ENCODE measurements at regions not wholly inside any gene's neighbourhood (a gene's known extent, or its start where the extent isn't known, plus 50 kb on each side); places are given as distances from the start of the nearest gene placed in this dataset.

DNA sequence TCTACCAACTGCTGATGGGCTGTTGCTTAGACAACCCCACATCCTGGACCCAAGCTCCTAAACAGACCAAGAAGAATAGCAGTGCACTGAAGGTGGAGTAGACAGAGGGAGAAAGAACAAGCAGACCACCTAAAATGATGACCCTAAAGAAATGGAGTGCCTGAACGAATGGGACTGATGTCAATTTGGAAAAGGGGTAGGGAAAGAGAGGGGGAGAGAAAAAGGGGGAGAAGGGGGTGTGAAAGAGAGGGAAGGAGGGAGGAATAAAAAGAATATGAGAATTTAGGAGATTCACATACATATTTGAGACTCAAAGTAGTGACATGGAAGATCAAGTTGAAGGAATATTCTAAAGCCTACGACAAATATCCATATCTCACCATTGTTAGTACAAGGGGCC, 144.4 kb upstream of the DUSP10 start:
- DNase-seq (ENCODE audit: low spot score) (no peak), ATAC-seq (ENCODE audit: low FRiP score) (no peak)
- TF ChIP-seq, protein P1, sequence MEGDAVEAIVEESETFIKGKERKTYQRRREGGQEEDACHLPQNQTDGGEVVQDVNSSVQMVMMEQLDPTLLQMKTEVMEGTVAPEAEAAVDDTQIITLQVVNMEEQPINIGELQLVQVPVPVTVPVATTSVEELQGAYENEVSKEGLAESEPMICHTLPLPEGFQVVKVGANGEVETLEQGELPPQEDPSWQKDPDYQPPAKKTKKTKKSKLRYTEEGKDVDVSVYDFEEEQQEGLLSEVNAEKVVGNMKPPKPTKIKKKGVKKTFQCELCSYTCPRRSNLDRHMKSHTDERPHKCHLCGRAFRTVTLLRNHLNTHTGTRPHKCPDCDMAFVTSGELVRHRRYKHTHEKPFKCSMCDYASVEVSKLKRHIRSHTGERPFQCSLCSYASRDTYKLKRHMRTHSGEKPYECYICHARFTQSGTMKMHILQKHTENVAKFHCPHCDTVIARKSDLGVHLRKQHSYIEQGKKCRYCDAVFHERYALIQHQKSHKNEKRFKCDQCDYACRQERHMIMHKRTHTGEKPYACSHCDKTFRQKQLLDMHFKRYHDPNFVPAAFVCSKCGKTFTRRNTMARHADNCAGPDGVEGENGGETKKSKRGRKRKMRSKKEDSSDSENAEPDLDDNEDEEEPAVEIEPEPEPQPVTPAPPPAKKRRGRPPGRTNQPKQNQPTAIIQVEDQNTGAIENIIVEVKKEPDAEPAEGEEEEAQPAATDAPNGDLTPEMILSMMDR (IDR thresholded peaks at IDR 0.05): no peak

DNA sequence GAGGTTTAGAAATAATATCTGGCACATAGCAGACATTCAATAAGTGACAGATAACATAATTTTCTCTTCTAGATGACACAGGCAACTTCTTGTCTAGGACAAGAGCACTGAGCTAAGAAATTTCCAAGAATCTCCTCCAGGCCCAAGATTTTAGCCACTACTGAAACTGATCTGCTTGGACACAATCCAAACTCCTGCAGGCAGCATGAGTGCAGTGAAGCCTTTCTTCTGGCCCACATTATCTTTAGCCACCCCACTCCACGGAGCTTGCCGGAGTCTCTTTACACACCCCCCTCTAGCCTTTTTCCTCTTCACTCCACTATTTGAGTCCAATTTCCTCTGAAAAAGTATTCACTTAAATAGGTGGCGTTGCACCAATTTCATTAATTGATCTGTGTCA, 142.9 kb upstream of the DUSP10 start:
- TF ChIP-seq, protein P1 (IDR thresholded peaks at IDR 0.05): no peak
- no peak for DNase-seq (ENCODE audit: low spot score)
- ATAC-seq (ENCODE audit: low FRiP score): no peak

- no peak for DNase-seq (ENCODE audit: low spot score)
- ATAC-seq (ENCODE audit: low FRiP score): no peak
- TF ChIP-seq, protein P1 (IDR thresholded peaks at IDR 0.05): no peak
Observed at GRCh38 chr1:221881805-221882581, 140.1 kb upstream of the DUSP10 start.

DNA sequence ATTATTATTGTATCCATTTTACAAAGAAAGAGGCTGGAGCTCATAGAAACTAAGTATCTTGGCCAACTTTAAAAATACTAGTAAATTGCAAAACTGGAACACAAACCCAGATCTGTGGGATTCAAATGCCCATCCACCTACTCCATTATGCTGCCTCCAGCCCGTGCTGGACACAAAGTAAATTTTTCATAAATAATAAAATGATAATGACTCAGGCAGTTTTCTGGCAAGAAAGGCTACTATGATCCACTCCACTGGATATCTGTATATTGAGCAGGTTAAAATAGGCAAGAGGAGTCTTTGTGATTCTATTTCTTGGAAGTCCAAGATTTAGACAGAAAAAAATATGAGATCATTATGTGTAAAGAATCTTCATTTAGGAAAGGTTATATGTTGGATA, 138.3 kb upstream of the DUSP10 start:
- TF ChIP-seq, protein P1 (IDR thresholded peaks at IDR 0.05): no peak
- ATAC-seq (ENCODE audit: low FRiP score) (peak; percentile 87), DNase-seq (ENCODE audit: low spot score) (no peak)

DNA sequence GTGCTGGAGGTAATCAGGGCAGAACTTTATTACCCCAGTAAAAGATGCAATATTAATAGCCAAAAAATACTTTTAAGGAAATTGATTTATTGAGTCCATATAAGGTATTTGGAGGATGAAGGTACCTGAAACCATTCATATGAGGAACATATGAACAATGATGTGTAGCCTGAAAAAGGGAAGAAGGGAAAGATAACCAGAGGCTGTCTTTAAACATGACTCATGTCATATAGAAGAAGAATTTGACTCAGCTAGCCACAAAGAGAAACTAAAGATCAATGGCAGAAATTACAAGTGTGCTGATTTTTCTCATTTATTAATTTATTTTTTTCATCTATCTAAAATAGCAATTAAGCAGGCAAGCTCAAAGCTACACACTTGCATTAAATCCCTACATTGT, 136.2 kb upstream of the DUSP10 start:
- DNase-seq (ENCODE audit: low spot score) (no peak), ATAC-seq (ENCODE audit: low FRiP score) (no peak)
- TF ChIP-seq, protein P1 (IDR thresholded peaks at IDR 0.05): no peak

GRCh38 chr1:221877311-221877710, 135.4 kb upstream of the DUSP10 start:
- TF ChIP-seq, protein P1 (IDR thresholded peaks at IDR 0.05): no peak
- ATAC-seq (ENCODE audit: low FRiP score) (no peak), DNase-seq (ENCODE audit: low spot score) (no peak)

DNA sequence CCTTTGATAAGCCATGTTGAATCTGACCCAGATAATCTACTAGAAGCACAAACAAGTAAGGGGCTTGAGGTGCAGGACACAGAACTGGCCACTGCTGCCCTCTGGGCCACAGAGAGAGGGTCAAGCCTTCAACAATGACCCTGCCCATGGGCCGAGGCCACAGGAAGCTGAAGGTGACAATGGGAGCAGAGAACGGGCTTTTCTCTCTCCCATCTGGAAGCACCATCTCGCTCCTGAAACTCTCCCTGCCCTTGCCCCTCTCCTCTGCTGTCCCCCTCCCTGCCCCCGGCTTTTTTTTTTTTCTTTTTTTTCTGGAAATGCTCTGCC, 133.1 kb upstream of the DUSP10 start:
- TF ChIP-seq, protein P1 (IDR thresholded peaks at IDR 0.05): no peak
- DNase-seq (ENCODE audit: low spot score): no peak

More for the DNA sequence above, 133.1 kb upstream of the DUSP10 start:
- ATAC-seq (ENCODE audit: low FRiP score): no peak

Measured in omental fat pad (tissue), 3 donors.